Endothelial cell of umbilical vein (primary cell): ENCODE measurements at regions not wholly inside any gene's neighbourhood (a gene's known extent, or its start where the extent isn't known, plus 50 kb on each side); places are given as distances from the start of the nearest gene placed in this dataset.

Experiments
- BruUV-seq: library from RNA; stranded (reverse); fragments of 400-500 nt; replicated peaks from 2 replicates; lab custom pipeline; 2021; lab: Mats Ljungman, UMichigan
- CTCF ChIA-PET: fragments of 300-600, 350-600 bp; sonication (Branson Sonifier 250); formaldehyde crosslinking; loops from one replicate; lab custom pipeline; 2021; ENCODE audit warnings: antibody characterized with exemption, inconsistent platforms; lab: Charles Lee
- POLR2A ChIA-PET: fragments of 300-600, 350-600 bp; sonication (Branson Sonifier 250); formaldehyde crosslinking; loops from one replicate; lab custom pipeline; 2021; ENCODE audit warnings: antibody characterized with exemption, inconsistent platforms; lab: Charles Lee
- DNase-seq: peaks from one replicate; pipeline ENCODE4 v3.0.0-alpha.2; 2011; ENCODE audit warnings: low read depth, low spot score
- FAIRE-seq: peaks from 2 replicates; lab custom pipeline; 2011; peaks lifted over from hg19 to GRCh38; lab: Jason Lieb, UNC
- H2AFZ ChIP-seq: 2 replicates; pipeline ENCODE4 v1.6.0; 2012; ENCODE audit warnings: low read depth, low read length, control low read depth, inconsistent platforms
- H3K27ac ChIP-seq: 2 replicates; pipeline ENCODE4 v1.5.1; 2011; ENCODE audit warnings: low read depth, mild to moderate bottlenecking, control low read depth, low read length, moderate library complexity; ENCODE audit not compliant: insufficient read depth
- H3K27me3 ChIP-seq, 2 experiments: 2 replicates each; pipeline versions ENCODE4 v1.6.0 to v1.6.1; 2011; ENCODE audit warnings: low read length in 2 of 2, mixed read lengths in 1 of 2; ENCODE audit not compliant: control insufficient read depth in 2 of 2, insufficient read depth in 2 of 2
- H3K36me3 ChIP-seq, 2 experiments: 2 replicates in 1 of 2; 3 replicates in 1 of 2; pipeline ENCODE4 v1.5.1; 2011; ENCODE audit warnings: low read length in 2 of 2, mild to moderate bottlenecking in 1 of 2, moderate library complexity in 1 of 2; ENCODE audit not compliant: control insufficient read depth in 2 of 2, insufficient read depth in 2 of 2; ENCODE audit errors: extremely low read depth in 1 of 2
- H3K4me1 ChIP-seq: 3 replicates; pipeline ENCODE4 v1.5.1; 2011; ENCODE audit warnings: mild to moderate bottlenecking, low read length; ENCODE audit not compliant: control insufficient read depth, insufficient read depth; ENCODE audit errors: extremely low read depth
- H3K4me2 ChIP-seq: 2 replicates; pipeline ENCODE4 v1.6.1; 2011; ENCODE audit warnings: low read length, control low read depth, mixed read lengths; ENCODE audit not compliant: insufficient read depth
- H3K4me3 ChIP-seq, 3 experiments: fragments of 200-600 bp in 1 of 3; sonication (generic), shearing (Covaris generic) in 1 of 3; replicated peaks in 1 of 3; 2 replicates each; pipeline ENCODE4 v1.5.1; 2011 to 2016; ENCODE audit warnings: control low read depth in 3 of 3, low read length in 3 of 3, mild to moderate bottlenecking in 2 of 3, inconsistent platforms in 1 of 3, low read depth in 1 of 3, moderate library complexity in 1 of 3; ENCODE audit not compliant: insufficient read depth in 1 of 3
- H3K79me2 ChIP-seq: 2 replicates; pipeline ENCODE4 v1.6.0; 2012; ENCODE audit warnings: low read length, inconsistent platforms; ENCODE audit not compliant: control insufficient read depth, insufficient read depth
- H3K9ac ChIP-seq: replicated peaks from 2 replicates; pipeline ENCODE3; 2011; ENCODE audit warnings: low read length, control low read depth; ENCODE audit not compliant: insufficient read depth; ENCODE audit errors: extremely low read depth
- H3K9me1 ChIP-seq: replicated peaks from 3 replicates; pipeline ENCODE4 v1.6.0; 2011; ENCODE audit warnings: mild to moderate bottlenecking, low read length; ENCODE audit not compliant: control insufficient read depth, insufficient read depth; ENCODE audit errors: extremely low read depth
- H3K9me3 ChIP-seq: replicated peaks from 2 replicates; pipeline ENCODE4 v1.5.1; 2012; ENCODE audit warnings: low read length, inconsistent platforms; ENCODE audit not compliant: control insufficient read depth, insufficient read depth
- H4K20me1 ChIP-seq: replicated peaks from 2 replicates; pipeline ENCODE3; 2011; ENCODE audit warnings: mild to moderate bottlenecking, low read length; ENCODE audit not compliant: control insufficient read depth, insufficient read depth; ENCODE audit errors: extremely low read depth
- EZH2 ChIP-seq: IDR thresholded peaks from 2 replicates; pipeline ENCODE4 v1.6.1; 2012; ENCODE audit warnings: borderline replicate concordance, low read depth, mild to moderate bottlenecking, moderate library complexity, low read length, inconsistent platforms; ENCODE audit not compliant: severe bottlenecking
- FOS ChIP-seq: IDR thresholded peaks from 2 replicates; pipeline ENCODE4 v1.6.1; 2011; ENCODE audit warnings: mild to moderate bottlenecking, low read length, moderate library complexity, borderline replicate concordance; ENCODE audit not compliant: insufficient read depth
- GATA2 ChIP-seq: IDR thresholded peaks from 2 replicates; pipeline ENCODE4 v1.7.0; 2011; ENCODE audit warnings: low read depth, mild to moderate bottlenecking, moderate library complexity, mixed read lengths, low read length; ENCODE audit not compliant: insufficient read length, insufficient read depth
- JUN ChIP-seq: IDR thresholded peaks from 2 replicates; pipeline ENCODE4 v1.6.1; 2011; ENCODE audit warnings: borderline replicate concordance, low read depth; ENCODE audit not compliant: insufficient read length, insufficient read depth
- MAX ChIP-seq: IDR thresholded peaks from 2 replicates; pipeline ENCODE4 v1.6.1; 2011; ENCODE audit not compliant: insufficient read depth, insufficient read length
- MYC ChIP-seq: IDR thresholded peaks from one replicate; pipeline ENCODE4 v1.6.1; 2011; ENCODE audit warnings: mild to moderate bottlenecking, low read depth, low read length
- POLR2A ChIP-seq: IDR thresholded peaks from 2 replicates; pipeline ENCODE4 v1.6.1; 2012; ENCODE audit warnings: low read depth, mild to moderate bottlenecking, control low read depth, low read length
- POLR2AphosphoS5 ChIP-seq: IDR thresholded peaks from 2 replicates; pipeline ENCODE4 v1.6.1; 2012; ENCODE audit warnings: low read depth, mild to moderate bottlenecking, control low read depth, low read length, moderate library complexity; ENCODE audit not compliant: insufficient read depth
- dilution Hi-C: fragments of 300-500 bp; cut with MboI; formaldehyde crosslinking; loops from one replicate; pipeline ENCODE4 v1.15.0; 2019; ENCODE audit warnings: low sequenced_read_pairs; ENCODE audit not compliant: extremely low pct_ligation_motif_present
- intact Hi-C: fragments of 100-400 bp; cut with micrococcal nuclease; formaldehyde crosslinking; loops from one replicate; pipeline ENCODE4 v1.10.0; 2022
- TF ChIP-seq, protein P1 (sequence below), 2 donors: IDR thresholded peaks; 1 replicate in 1 of 2; 2 replicates in 1 of 2; pipeline ENCODE4 v1.5.1; 2011; ENCODE audit warnings: low read length in 2 of 2, mild to moderate bottlenecking in 2 of 2, moderate library complexity in 2 of 2, control low read depth in 1 of 2, inconsistent platforms in 1 of 2, low read depth in 1 of 2; ENCODE audit not compliant: insufficient read depth in 1 of 2; ENCODE audit errors: extremely low read depth in 1 of 2

- no peak for TF ChIP-seq POLR2A
- no peak for TF ChIP-seq MAX
- no peak for TF ChIP-seq GATA2
- TF ChIP-seq, protein P1, sequence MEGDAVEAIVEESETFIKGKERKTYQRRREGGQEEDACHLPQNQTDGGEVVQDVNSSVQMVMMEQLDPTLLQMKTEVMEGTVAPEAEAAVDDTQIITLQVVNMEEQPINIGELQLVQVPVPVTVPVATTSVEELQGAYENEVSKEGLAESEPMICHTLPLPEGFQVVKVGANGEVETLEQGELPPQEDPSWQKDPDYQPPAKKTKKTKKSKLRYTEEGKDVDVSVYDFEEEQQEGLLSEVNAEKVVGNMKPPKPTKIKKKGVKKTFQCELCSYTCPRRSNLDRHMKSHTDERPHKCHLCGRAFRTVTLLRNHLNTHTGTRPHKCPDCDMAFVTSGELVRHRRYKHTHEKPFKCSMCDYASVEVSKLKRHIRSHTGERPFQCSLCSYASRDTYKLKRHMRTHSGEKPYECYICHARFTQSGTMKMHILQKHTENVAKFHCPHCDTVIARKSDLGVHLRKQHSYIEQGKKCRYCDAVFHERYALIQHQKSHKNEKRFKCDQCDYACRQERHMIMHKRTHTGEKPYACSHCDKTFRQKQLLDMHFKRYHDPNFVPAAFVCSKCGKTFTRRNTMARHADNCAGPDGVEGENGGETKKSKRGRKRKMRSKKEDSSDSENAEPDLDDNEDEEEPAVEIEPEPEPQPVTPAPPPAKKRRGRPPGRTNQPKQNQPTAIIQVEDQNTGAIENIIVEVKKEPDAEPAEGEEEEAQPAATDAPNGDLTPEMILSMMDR (IDR thresholded peaks at IDR 0.05; ENCODE audit: extremely low read depth in 1 of 2, insufficient read depth in 1 of 2, low read depth in 1 of 2, low read length in 2 of 2) = no peak
- TF ChIP-seq JUN = no peak
- no peak for TF ChIP-seq FOS
- TF ChIP-seq EZH2 = no peak
- no peak for TF ChIP-seq POLR2AphosphoS5
- no peak for TF ChIP-seq MYC
- no peak for FAIRE-seq
- H3K9ac ChIP-seq = no peak overlapping the region
- intact Hi-C loops = loop anchor here (10.0 kb wide), 1 partner anchor 1605 kb away; no protein-coding TSS in a partner anchor
- BruUV-seq = no TSS peak
- H3K79me2 ChIP-seq = no peaks in the 10 kb centered on the region
- H2AFZ ChIP-seq = no peak overlapping the region
- H3K4me1 ChIP-seq = no peaks in the 10 kb centered on the region
- no peak for DNase-seq
- H3K9me3 ChIP-seq = no peaks in the 10 kb centered on the region
- ChIA-PET POLR2A (no interaction called here), CTCF (interaction anchor here (0.6 kb wide), 1 partner anchor 593 kb away, joined by 3 read pairs; no protein-coding TSS in a partner anchor)
- no peak overlapping the region for H3K4me3 ChIP-seq
- no peaks in the 10 kb centered on the region for H3K27me3 ChIP-seq
- H3K9me1 ChIP-seq = no peaks in the 10 kb centered on the region
- dilution Hi-C loops = no loop called here
- H3K27ac ChIP-seq = no peak overlapping the region
- no peak overlapping the region for H3K4me2 ChIP-seq
- H4K20me1 ChIP-seq = no peaks in the 10 kb centered on the region
- H3K36me3 ChIP-seq = no peaks in the 10 kb centered on the region
Observed at GRCh38 chr1:61579802-61580201, 145.1 kb downstream of the TM2D1 start.
